NCI-H345 treated with DMSO at 0.1 percent for 48 hours (cell line): ENCODE measurements at regions not wholly inside any gene's neighbourhood (a gene's known extent, or its start where the extent isn't known, plus 50 kb on each side); places are given as distances from the start of the nearest gene placed in this dataset.
"Not testable (repeated sequence)": the region's sequence is repeated elsewhere in the genome, so short reads cannot be mapped to it uniquely, and the experiment has no call there.

Experiments used
- DNase-seq: peaks from one replicate; lab custom pipeline; 2025; ENCODE audit not compliant: unreplicated experiment; lab: John Stamatoyannopoulos, UW

GRCh38 chr9:36462245-36462644 is 62.2 kb upstream of the RNF38 start:
- DNase-seq = no peak

GRCh38 chr9:36461323-36461722 is 61.3 kb upstream of the RNF38 start:
- no peak for DNase-seq

- not testable (repeated sequence) for DNase-seq
These were observed 58.4 kb upstream of the RNF38 start for GRCh38 chr9:36458430-36458915.

- no peak for DNase-seq
These were observed 57.9 kb upstream of the RNF38 start for GRCh38 chr9:36457836-36458429.

- no peak for DNase-seq
These were observed 56.5 kb upstream of the RNF38 start for GRCh38 chr9:36456480-36457065.

GRCh38 chr9:36451949-36452348 is 51.9 kb upstream of the RNF38 start:
- no peak for DNase-seq

- DNase-seq = peak; percentile 30
These were observed 50.2 kb upstream of the RNF38 start for GRCh38 chr9:36450110-36450732.
